ENCODE measurements at regions not wholly inside any gene's neighbourhood (a gene's known extent, or its start where the extent isn't known, plus 50 kb on each side); places are given as distances from the start of the nearest gene placed in this dataset.

DNA sequence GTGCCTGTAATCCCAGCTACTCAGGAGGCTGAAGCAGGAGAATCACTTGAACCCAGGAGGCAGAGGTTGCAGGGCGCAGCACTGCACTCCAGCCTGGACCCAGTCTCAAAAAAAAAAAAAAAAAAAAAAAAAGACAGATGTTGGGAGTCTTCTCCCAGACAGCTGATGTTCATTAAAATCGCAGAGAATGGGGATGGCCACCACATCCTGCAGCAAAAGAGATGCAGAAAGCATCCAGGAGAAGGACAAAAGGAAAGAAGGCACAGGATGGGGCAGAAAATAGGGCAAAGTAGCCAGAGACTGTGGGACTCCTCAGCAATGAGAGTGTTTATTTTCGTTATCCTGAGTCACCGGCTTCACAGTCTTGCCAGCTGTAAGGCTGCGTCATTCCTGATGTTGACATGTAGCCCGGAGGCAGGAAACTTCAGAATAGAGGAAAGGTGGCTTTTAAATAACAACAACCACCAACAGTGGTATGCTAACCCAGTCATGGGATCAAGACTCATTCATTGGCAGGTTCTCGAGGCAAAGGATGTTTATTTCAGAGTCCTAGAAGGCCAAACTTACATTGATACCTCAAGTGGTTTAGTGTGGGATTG is 149.5 kb upstream of the SVIL start:
- TF ChIP-seq, protein P1, sequence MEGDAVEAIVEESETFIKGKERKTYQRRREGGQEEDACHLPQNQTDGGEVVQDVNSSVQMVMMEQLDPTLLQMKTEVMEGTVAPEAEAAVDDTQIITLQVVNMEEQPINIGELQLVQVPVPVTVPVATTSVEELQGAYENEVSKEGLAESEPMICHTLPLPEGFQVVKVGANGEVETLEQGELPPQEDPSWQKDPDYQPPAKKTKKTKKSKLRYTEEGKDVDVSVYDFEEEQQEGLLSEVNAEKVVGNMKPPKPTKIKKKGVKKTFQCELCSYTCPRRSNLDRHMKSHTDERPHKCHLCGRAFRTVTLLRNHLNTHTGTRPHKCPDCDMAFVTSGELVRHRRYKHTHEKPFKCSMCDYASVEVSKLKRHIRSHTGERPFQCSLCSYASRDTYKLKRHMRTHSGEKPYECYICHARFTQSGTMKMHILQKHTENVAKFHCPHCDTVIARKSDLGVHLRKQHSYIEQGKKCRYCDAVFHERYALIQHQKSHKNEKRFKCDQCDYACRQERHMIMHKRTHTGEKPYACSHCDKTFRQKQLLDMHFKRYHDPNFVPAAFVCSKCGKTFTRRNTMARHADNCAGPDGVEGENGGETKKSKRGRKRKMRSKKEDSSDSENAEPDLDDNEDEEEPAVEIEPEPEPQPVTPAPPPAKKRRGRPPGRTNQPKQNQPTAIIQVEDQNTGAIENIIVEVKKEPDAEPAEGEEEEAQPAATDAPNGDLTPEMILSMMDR (IDR thresholded peaks at IDR 0.05): no peak
- TF ChIP-seq POLR2A (IDR thresholded peaks at IDR 0.05): no peak
- Histone ChIP-seq H3K9me3 (no peaks in the 10 kb centered on the region), H3K4me3 (replicated peaks in 1 of 3) (no peak overlapping the region), H3K27me3 (no peaks in the 10 kb centered on the region), H3K36me3 (no peaks in the 10 kb centered on the region), H3K4me1 (peaks cover under 1 to 8% of the 10 kb centered on the region in 2 donors), H3K27ac (peak overlapping the region in 2 of 3 donors; percentile 24 to 40)
- intact Hi-C loops (cut with DNase I): loop anchor here (10.0 kb wide), 1 partner anchor 71 kb away; no protein-coding TSS in a partner anchor
- 57 to 62% methylated on average over 7 of the region's 7 CpGs for WGBS, 2 donors
- DNase-seq: peak; percentile 23 to 37

GRCh38 chr10:29783201-29783947 is 148.6 kb upstream of the SVIL start:
- Histone ChIP-seq H3K27ac (peak overlapping the region in 2 of 3 donors; percentile 24 to 40), H3K4me3 (replicated peaks in 1 of 3) (no peak overlapping the region)

GRCh38 chr10:29780639-29781038 is 145.9 kb upstream of the SVIL start:
- DNase-seq: no peak
- Histone ChIP-seq H3K27ac (no peak overlapping the region), H3K4me1 (peaks cover 0 to 7% of the 10 kb centered on the region in 2 donors), H3K9me3 (no peaks in the 10 kb centered on the region), H3K4me3 (replicated peaks in 1 of 3) (no peak overlapping the region), H3K36me3 (no peaks in the 10 kb centered on the region), H3K27me3 (no peaks in the 10 kb centered on the region)
- 80 to 96% methylated on average over 3 of the region's 3 CpGs for WGBS, 2 donors
- TF ChIP-seq, protein P1 (IDR thresholded peaks at IDR 0.05): no peak
- no peak for TF ChIP-seq POLR2A (IDR thresholded peaks at IDR 0.05)
- intact Hi-C loops (cut with DNase I): loop anchor here (10.0 kb wide), 1 partner anchor 74 kb away; no protein-coding TSS in a partner anchor

More at GRCh38 chr10:29783201-29783947, 148.6 kb upstream of the SVIL start:
- no peaks in the 10 kb centered on the region for H3K27me3 ChIP-seq
- TF ChIP-seq, protein P1 (IDR thresholded peaks at IDR 0.05): no peak
- no peak for TF ChIP-seq POLR2A (IDR thresholded peaks at IDR 0.05)
- intact Hi-C loops (cut with DNase I): loop anchor here (10.0 kb wide), 1 partner anchor 71 kb away; no protein-coding TSS in a partner anchor
- WGBS, 2 donors: 74 to 82% methylated on average over 3 of the region's 3 CpGs
- H3K4me1 ChIP-seq: peaks cover 0 to 7% of the 10 kb centered on the region in 2 donors
- H3K9me3 ChIP-seq: no peaks in the 10 kb centered on the region
- DNase-seq: no peak
- no peaks in the 10 kb centered on the region for H3K36me3 ChIP-seq

GRCh38 chr10:29780096-29780495 is 145.3 kb upstream of the SVIL start:
- TF ChIP-seq, protein P1 (IDR thresholded peaks at IDR 0.05): no peak
- no peak for TF ChIP-seq POLR2A (IDR thresholded peaks at IDR 0.05)
- DNase-seq: no peak
- WGBS, 2 donors: 33 to 57% methylated on average over 1 of the region's 1 CpG
- Histone ChIP-seq H3K9me3 (no peaks in the 10 kb centered on the region), H3K27ac (no peak overlapping the region), H3K4me3 (replicated peaks in 1 of 3) (no peak overlapping the region), H3K4me1 (peaks cover 0 to 7% of the 10 kb centered on the region in 2 donors), H3K36me3 (no peaks in the 10 kb centered on the region), H3K27me3 (no peaks in the 10 kb centered on the region)
- intact Hi-C loops (cut with DNase I): loop anchor here (10.0 kb wide), 1 partner anchor 75 kb away; no protein-coding TSS in a partner anchor

- H3K27ac ChIP-seq: no peak overlapping the region
- no peaks in the 10 kb centered on the region for H3K27me3 ChIP-seq
- no peaks in the 10 kb centered on the region for H3K4me1 ChIP-seq
- WGBS, 2 donors: 89 to 92% methylated on average over 2 of the region's 2 CpGs
- H3K36me3 ChIP-seq: no peaks in the 10 kb centered on the region
- no peak for DNase-seq
- H3K4me3 ChIP-seq (replicated peaks in 1 of 3): no peak overlapping the region
- TF ChIP-seq, protein P1 (IDR thresholded peaks at IDR 0.05): no peak
- TF ChIP-seq POLR2A (IDR thresholded peaks at IDR 0.05): no peak
- intact Hi-C loops (cut with DNase I): no loop called here
- no peaks in the 10 kb centered on the region for H3K9me3 ChIP-seq
Measured at GRCh38 chr10:29776246-29776645, 141.5 kb upstream of the SVIL start.

Data from thyroid gland (tissue), 4 donors.